SK-N-SH (cell line): ENCODE measurements at regions not wholly inside any gene's neighbourhood (a gene's known extent, or its start where the extent isn't known, plus 50 kb on each side); places are given as distances from the start of the nearest gene placed in this dataset.

Experiments used
- CHD2 ChIP-seq: fragments of 150-350 bp; IDR thresholded peaks from 2 replicates; pipeline ENCODE4 v1.6.1; 2018; ENCODE audit warnings: low read length; ENCODE audit not compliant: partially characterized antibody
- EP300 ChIP-seq, 2 experiments: IDR thresholded peaks; 2 replicates each; pipeline versions ENCODE4 v1.4.0 to v1.6.1; 2012; ENCODE audit warnings: borderline replicate concordance in 1 of 2, low read depth in 1 of 2, low read length in 1 of 2
- EZH2phosphoT487 ChIP-seq: fragments of 200-600 bp; sonication (generic); IDR thresholded peaks from 2 replicates; pipeline ENCODE4 v1.6.1; 2017; ENCODE audit warnings: low read depth, mixed run types, mild to moderate bottlenecking, antibody characterized with exemption, moderate library complexity, borderline replicate concordance
- GATA2 ChIP-seq: sonication (generic); formaldehyde crosslinking; IDR thresholded peaks from 2 replicates; pipeline ENCODE4 v1.5.0; 2020; ENCODE audit warnings: mild to moderate bottlenecking, missing genetic modification reagents
- POLR2AphosphoS5 ChIP-seq: IDR thresholded peaks from 2 replicates; pipeline ENCODE4 v1.6.1; 2012; ENCODE audit warnings: low read depth, low read length
- RAD21 ChIP-seq: IDR thresholded peaks from 2 replicates; pipeline ENCODE4 v1.6.1; 2012; ENCODE audit warnings: mild to moderate bottlenecking, low read length
- SIN3A ChIP-seq: IDR thresholded peaks from 2 replicates; pipeline ENCODE4 v1.6.1; 2012; ENCODE audit warnings: low read depth, mild to moderate bottlenecking, low read length, moderate library complexity, borderline replicate concordance
- TAF1 ChIP-seq: IDR thresholded peaks from 2 replicates; pipeline ENCODE4 v1.6.1; 2012; ENCODE audit warnings: low read depth, mild to moderate bottlenecking, low read length, moderate library complexity, borderline replicate concordance
- TF ChIP-seq, protein P1 (sequence below): fragments of 200-600 bp; sonication (generic); IDR thresholded peaks from 2 replicates; pipeline ENCODE4 v1.6.1; 2017; ENCODE audit warnings: antibody characterized with exemption, mild to moderate bottlenecking, moderate library complexity
- TF ChIP-seq, protein P2 (sequence below): IDR thresholded peaks from 2 replicates; pipeline ENCODE4; 2012
- TF ChIP-seq, protein P3 (sequence below): IDR thresholded peaks from 2 replicates; pipeline ENCODE4 v1.4.0; 2012; ENCODE audit warnings: low read depth, borderline replicate concordance
- TF ChIP-seq, protein P4 (sequence below): fragments of 150-350 bp; IDR thresholded peaks from 2 replicates; pipeline ENCODE4 v1.6.1; 2016; ENCODE audit warnings: mild to moderate bottlenecking, low read depth, low read length

DNA sequence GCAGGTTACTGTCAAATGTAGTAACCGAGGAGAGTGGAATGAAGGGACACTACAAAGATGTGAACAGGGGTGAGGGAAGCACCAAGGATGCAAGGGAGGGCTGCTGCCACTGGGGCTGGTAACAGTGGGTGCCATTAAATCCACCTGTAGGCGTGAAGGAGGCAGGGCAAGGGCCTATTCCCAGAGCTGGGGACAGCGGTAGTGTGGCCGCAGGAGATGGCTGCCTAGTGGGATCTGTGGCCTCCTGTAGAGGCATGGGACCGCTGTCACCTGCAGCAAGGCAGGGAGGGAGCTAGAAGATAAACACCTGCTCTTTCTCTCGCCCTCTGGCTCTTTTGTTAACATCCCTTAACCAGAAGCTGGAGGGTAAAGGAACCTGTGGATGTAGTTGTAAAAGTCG, 80.5 kb upstream of the CNIH3 start:
- TF ChIP-seq RAD21: no peak
- TF ChIP-seq, protein P1, sequence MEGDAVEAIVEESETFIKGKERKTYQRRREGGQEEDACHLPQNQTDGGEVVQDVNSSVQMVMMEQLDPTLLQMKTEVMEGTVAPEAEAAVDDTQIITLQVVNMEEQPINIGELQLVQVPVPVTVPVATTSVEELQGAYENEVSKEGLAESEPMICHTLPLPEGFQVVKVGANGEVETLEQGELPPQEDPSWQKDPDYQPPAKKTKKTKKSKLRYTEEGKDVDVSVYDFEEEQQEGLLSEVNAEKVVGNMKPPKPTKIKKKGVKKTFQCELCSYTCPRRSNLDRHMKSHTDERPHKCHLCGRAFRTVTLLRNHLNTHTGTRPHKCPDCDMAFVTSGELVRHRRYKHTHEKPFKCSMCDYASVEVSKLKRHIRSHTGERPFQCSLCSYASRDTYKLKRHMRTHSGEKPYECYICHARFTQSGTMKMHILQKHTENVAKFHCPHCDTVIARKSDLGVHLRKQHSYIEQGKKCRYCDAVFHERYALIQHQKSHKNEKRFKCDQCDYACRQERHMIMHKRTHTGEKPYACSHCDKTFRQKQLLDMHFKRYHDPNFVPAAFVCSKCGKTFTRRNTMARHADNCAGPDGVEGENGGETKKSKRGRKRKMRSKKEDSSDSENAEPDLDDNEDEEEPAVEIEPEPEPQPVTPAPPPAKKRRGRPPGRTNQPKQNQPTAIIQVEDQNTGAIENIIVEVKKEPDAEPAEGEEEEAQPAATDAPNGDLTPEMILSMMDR: no peak
- TF ChIP-seq, protein P2, sequence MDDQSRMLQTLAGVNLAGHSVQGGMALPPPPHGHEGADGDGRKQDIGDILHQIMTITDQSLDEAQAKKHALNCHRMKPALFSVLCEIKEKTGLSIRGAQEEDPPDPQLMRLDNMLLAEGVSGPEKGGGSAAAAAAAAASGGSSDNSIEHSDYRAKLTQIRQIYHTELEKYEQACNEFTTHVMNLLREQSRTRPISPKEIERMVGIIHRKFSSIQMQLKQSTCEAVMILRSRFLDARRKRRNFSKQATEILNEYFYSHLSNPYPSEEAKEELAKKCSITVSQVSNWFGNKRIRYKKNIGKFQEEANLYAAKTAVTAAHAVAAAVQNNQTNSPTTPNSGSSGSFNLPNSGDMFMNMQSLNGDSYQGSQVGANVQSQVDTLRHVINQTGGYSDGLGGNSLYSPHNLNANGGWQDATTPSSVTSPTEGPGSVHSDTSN: no peak
- TF ChIP-seq EZH2phosphoT487: no peak
- TF ChIP-seq, protein P3, sequence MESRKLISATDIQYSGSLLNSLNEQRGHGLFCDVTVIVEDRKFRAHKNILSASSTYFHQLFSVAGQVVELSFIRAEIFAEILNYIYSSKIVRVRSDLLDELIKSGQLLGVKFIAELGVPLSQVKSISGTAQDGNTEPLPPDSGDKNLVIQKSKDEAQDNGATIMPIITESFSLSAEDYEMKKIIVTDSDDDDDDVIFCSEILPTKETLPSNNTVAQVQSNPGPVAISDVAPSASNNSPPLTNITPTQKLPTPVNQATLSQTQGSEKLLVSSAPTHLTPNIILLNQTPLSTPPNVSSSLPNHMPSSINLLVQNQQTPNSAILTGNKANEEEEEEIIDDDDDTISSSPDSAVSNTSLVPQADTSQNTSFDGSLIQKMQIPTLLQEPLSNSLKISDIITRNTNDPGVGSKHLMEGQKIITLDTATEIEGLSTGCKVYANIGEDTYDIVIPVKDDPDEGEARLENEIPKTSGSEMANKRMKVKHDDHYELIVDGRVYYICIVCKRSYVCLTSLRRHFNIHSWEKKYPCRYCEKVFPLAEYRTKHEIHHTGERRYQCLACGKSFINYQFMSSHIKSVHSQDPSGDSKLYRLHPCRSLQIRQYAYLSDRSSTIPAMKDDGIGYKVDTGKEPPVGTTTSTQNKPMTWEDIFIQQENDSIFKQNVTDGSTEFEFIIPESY: no peak
- TF ChIP-seq, protein P4, sequence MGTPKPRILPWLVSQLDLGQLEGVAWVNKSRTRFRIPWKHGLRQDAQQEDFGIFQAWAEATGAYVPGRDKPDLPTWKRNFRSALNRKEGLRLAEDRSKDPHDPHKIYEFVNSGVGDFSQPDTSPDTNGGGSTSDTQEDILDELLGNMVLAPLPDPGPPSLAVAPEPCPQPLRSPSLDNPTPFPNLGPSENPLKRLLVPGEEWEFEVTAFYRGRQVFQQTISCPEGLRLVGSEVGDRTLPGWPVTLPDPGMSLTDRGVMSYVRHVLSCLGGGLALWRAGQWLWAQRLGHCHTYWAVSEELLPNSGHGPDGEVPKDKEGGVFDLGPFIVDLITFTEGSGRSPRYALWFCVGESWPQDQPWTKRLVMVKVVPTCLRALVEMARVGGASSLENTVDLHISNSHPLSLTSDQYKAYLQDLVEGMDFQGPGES: no peak
- no peak for TF ChIP-seq TAF1
- no peak for TF ChIP-seq POLR2AphosphoS5
- TF ChIP-seq SIN3A: no peak
- no peak for TF ChIP-seq GATA2 (CRISPR knock-in tag)
- TF ChIP-seq CHD2: no peak
- no peak for TF ChIP-seq EP300 (IDR thresholded peaks at IDR 0.05; ENCODE audit: borderline replicate concordance in 1 of 2, low read depth in 1 of 2, low read length in 1 of 2)
